Pancreas (tissue), 10 donors: ENCODE measurements at regions not wholly inside any gene's neighbourhood (a gene's known extent, or its start where the extent isn't known, plus 50 kb on each side); places are given as distances from the start of the nearest gene placed in this dataset.

ENCODE experiments used
- ATAC-seq, 4 donors: fragments of 200-7000 bp; cut with Tn5 transposase; one replicate each; pipeline versions ENCODE4 v1.8.0 to v1.9.1; 2020; ENCODE audit warnings: mild to moderate bottlenecking in 4 of 4, moderate library complexity in 4 of 4
- DNase-seq, 6 donors: peaks; one replicate each; pipeline ENCODE4 v3.0.0-alpha.2; 2020
- FAIRE-seq: peaks from 2 replicates; lab custom pipeline; 2012; peaks lifted over from hg19 to GRCh38; lab: Jason Lieb, UNC
- H3K27ac ChIP-seq, 4 donors: fragments of 200-600 bp; sonication (generic); 1 replicate in 3 of 4; 2 replicates in 1 of 4; pipeline versions ENCODE4 v1.5.0 to v1.8.0; 2020
- H3K27me3 ChIP-seq, 4 donors: fragments of 200-600 bp; one replicate each; pipeline ENCODE4 v1.8.0; 2021
- H3K36me3 ChIP-seq, 3 donors: fragments of 200-600 bp; sonication (generic) in 1 of 3; one replicate each; pipeline versions ENCODE4 v1.5.0 to v1.8.0; 2020 to 2021
- H3K4me1 ChIP-seq, 3 donors: fragments of 200-600 bp; one replicate each; pipeline ENCODE4 v1.8.0; 2021
- H3K4me3 ChIP-seq, 4 donors: fragments of 200-600 bp; sonication (generic) in 2 of 4; one replicate each; pipeline versions ENCODE4 v1.5.0 to v1.8.0; 2020 to 2021
- H3K9me3 ChIP-seq, 4 donors: fragments of 200-600 bp; one replicate each; pipeline ENCODE4 v1.8.0; 2021
- WGBS, 2 donors: extraction: QIAGEN DNeasy Blood & Tissue Kit; methylation state at CpG; one replicate each; pipeline ENCODE4 v1.1.7; 2013; 5-methylcytosine and 5-hydroxymethylcytosine counted together
- intact Hi-C, 3 donors: fragments of 100-400 bp; cut with DNase I; formaldehyde crosslinking; loops; one replicate each; pipeline versions ENCODE4 v1.11.1 to v1.14.2; 2022
- TF ChIP-seq, protein P1 (sequence below), 4 donors: fragments of 200-600 bp; sonication (generic) in 3 of 4; IDR thresholded peaks; one replicate each; pipeline versions ENCODE4 v1.5.0 to v1.8.0; 2021; ENCODE audit warnings: antibody characterized with exemption in 4 of 4
- donor health status: healthy with polysubstance abuse.
- donor health status: DM: no; HTN: no; CAD: no; lungs with moderate emphysema.
- donor health status: DM: no; HTN: no; CAD: no.
- donor health status: control.
- donor health status: control.
- donor health status: Bipolar disorder and iron deficiency.
- donor health status: DM: yes; HTN: yes; CAD: no.
- donor health status: DM: no; HTN: no; CAD: no.
- donor health status: DM: no; HTN: no; CAD: no.
- donor health status: DM: yes; HTN: yes; CAD: no.

DNA sequence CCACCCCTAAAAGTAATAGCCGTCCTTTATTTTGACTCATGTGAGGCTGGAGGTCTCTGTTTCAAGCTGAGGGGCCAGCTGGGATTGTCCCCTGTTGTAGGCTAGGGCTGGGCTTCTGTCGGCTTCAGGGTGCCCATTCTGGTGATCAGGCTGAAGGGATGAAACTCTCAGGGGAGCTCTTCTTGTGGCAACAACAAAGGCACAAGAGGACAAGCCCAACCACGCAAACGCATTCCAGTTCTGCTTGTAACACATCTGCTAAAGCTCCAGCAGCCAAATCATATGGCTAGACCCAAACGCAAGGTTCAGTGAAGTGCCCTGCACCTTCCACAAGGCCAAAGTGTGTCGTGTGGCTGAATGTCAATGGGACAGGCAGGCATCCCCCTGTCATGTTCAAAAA, 405.7 kb downstream of the INHBA start:
- H3K9me3 ChIP-seq: no peaks in the 10 kb centered on the region
- no peak for FAIRE-seq
- WGBS, 2 donors: 54 to 73% methylated on average over 6 of the region's 6 CpGs
- intact Hi-C loops: no loop called here
- TF ChIP-seq, protein P1, sequence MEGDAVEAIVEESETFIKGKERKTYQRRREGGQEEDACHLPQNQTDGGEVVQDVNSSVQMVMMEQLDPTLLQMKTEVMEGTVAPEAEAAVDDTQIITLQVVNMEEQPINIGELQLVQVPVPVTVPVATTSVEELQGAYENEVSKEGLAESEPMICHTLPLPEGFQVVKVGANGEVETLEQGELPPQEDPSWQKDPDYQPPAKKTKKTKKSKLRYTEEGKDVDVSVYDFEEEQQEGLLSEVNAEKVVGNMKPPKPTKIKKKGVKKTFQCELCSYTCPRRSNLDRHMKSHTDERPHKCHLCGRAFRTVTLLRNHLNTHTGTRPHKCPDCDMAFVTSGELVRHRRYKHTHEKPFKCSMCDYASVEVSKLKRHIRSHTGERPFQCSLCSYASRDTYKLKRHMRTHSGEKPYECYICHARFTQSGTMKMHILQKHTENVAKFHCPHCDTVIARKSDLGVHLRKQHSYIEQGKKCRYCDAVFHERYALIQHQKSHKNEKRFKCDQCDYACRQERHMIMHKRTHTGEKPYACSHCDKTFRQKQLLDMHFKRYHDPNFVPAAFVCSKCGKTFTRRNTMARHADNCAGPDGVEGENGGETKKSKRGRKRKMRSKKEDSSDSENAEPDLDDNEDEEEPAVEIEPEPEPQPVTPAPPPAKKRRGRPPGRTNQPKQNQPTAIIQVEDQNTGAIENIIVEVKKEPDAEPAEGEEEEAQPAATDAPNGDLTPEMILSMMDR (IDR thresholded peaks at IDR 0.05): no peak
- ATAC-seq: no peak
- H3K27me3 ChIP-seq: no peaks in the 10 kb centered on the region
- H3K36me3 ChIP-seq: no peaks in the 10 kb centered on the region
- no peak overlapping the region for H3K4me3 ChIP-seq
- H3K4me1 ChIP-seq: no peaks in the 10 kb centered on the region
- H3K27ac ChIP-seq: no peak overlapping the region
- DNase-seq: no peak

DNA sequence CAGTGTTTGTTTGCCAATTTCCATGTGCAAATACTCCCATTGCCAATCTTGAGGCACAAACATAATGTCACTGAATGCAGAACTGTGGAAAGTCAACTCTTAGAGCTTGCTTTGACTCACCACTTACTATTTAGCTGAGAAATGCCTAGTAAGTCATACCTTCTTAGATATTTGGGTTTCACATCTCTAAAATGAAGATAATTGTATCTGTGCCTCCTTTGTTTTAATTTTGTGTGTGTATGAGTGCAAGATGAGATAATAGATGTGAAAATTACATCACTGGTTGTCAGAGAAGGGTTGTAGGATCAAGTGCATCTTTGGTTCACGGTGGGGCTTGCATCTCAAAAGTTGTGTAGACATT, 407.5 kb downstream of the INHBA start:
- H3K4me1 ChIP-seq: no peaks in the 10 kb centered on the region
- H3K27me3 ChIP-seq: no peaks in the 10 kb centered on the region
- intact Hi-C loops: no loop called here
- no peak for DNase-seq
- FAIRE-seq: no peak
- H3K27ac ChIP-seq: no peak overlapping the region
- no peak overlapping the region for H3K4me3 ChIP-seq
- H3K9me3 ChIP-seq: no peaks in the 10 kb centered on the region
- 69 to 85% methylated on average over 1 of the region's 1 CpG for WGBS, 2 donors
- ATAC-seq: no peak
- TF ChIP-seq, protein P1 (IDR thresholded peaks at IDR 0.05): no peak
- no peaks in the 10 kb centered on the region for H3K36me3 ChIP-seq

DNA sequence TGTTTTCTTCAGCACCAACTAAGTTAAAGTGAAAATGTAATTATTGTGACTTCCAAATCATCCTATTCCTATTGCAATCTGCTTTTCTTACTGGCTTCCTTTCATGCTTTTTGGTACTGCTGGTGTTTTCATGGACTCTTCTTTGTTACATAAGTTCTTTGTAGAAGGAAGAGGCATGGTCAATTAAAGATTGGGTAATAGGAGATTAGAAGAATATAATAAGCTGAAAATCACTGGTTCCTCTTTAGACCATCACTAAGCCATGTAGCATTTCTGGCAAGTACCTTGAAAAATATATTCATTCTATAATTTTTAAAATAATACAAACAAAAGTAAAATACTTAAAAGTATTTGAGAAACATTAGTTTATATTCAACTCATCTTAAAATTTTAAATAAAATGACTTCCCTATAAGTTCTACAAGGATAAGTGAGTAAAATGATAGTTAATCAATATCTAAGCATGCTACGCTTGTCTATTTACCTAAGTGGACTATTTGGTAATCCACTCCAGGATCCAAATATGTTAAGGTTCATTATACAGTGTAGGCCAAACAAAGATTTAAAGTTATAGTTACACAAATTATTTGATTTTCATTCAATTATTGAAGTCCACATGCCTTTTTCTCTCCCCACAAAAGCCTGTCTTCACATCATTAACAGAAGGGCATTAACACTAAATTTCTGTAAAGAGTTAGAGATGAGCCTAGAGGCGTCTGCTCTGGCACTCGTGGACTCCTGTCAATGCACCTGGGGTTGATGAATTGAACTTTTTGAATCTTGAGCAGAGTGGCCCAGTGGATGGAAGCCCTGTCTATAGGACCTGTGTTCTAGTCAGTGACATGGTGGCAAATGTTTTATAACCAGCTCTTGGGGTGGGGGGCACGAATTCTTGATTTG, 408.1 kb downstream of the INHBA start:
- intact Hi-C loops: no loop called here
- Histone ChIP-seq H3K27me3 (no peaks in the 10 kb centered on the region), H3K27ac (no peak overlapping the region), H3K36me3 (no peaks in the 10 kb centered on the region), H3K4me3 (no peak overlapping the region), H3K4me1 (no peaks in the 10 kb centered on the region), H3K9me3 (no peaks in the 10 kb centered on the region)
- TF ChIP-seq, protein P1 (IDR thresholded peaks at IDR 0.05): no peak
- DNase-seq: no peak
- no peak for ATAC-seq
- WGBS, 2 donors: 37 to 51% methylated on average over 4 of the region's 4 CpGs
- FAIRE-seq: no peak

DNA sequence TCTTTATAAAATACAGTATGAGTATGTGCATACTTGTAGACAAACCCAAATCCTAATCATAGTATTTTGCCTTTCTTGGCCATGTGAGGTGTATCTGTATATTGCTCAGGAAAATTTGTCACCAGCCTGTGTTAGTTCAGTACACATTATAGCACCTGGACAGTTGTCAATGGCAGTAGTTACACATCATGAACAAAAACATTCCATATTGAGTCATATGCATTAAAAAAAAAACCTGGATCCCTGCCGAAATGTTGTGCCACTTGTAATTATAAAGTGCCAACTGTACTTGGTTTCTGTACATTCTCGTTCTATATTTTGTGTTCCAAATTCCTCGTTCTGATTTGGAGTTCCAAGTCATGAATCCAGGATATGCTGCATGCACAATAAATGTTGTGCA, 410.4 kb downstream of the INHBA start:
- DNase-seq: no peak
- WGBS, 2 donors: 69 to 75% methylated on average over 3 of the region's 3 CpGs
- Histone ChIP-seq H3K4me3 (no peak overlapping the region), H3K4me1 (no peaks in the 10 kb centered on the region), H3K9me3 (no peaks in the 10 kb centered on the region), H3K27me3 (no peaks in the 10 kb centered on the region), H3K36me3 (no peaks in the 10 kb centered on the region), H3K27ac (no peak overlapping the region)
- TF ChIP-seq, protein P1 (IDR thresholded peaks at IDR 0.05): no peak
- ATAC-seq: no peak
- no peak for FAIRE-seq
- intact Hi-C loops: no loop called here
